Spinal cord (tissue), 9 donors: ENCODE measurements at regions not wholly inside any gene's neighbourhood (a gene's known extent, or its start where the extent isn't known, plus 50 kb on each side); places are given as distances from the start of the nearest gene placed in this dataset.

ENCODE experiments used
- DNase-seq, 6 donors: peaks; one replicate each; pipeline versions ENCODE4 v3.0.0 to v3.0.0-alpha.2; 2013 to 2015; ENCODE audit warnings: low spot score in 6 of 6, low read depth in 4 of 6
- H3K27ac ChIP-seq: one replicate; pipeline ENCODE4 v1.5.1; 2013; ENCODE audit warnings: low read depth, low read length, control low read depth
- H3K27me3 ChIP-seq: one replicate; pipeline ENCODE4 v1.6.1; 2013; ENCODE audit warnings: low read length; ENCODE audit not compliant: control insufficient read depth, insufficient read depth
- H3K36me3 ChIP-seq: one replicate; pipeline ENCODE4 v1.6.1; 2013; ENCODE audit warnings: low read length; ENCODE audit not compliant: control insufficient read depth, insufficient read depth
- H3K4me1 ChIP-seq: one replicate; pipeline ENCODE4 v1.6.1; 2013; ENCODE audit warnings: low read length; ENCODE audit not compliant: control insufficient read depth, insufficient read depth
- H3K4me3 ChIP-seq: one replicate; pipeline ENCODE4 v1.5.1; 2013; ENCODE audit warnings: low read depth, low read length, control low read depth
- H3K9me3 ChIP-seq: one replicate; pipeline ENCODE4 v1.6.1; 2013; ENCODE audit warnings: low read length; ENCODE audit not compliant: control insufficient read depth, insufficient read depth
- WGBS: methylation state at CpG from one replicate; pipeline ENCODE4 v1.1.5; 2013; ENCODE audit warnings: missing lambda C conversion rate; ENCODE audit not compliant: insufficient coverage; 5-methylcytosine and 5-hydroxymethylcytosine counted together
- donor health status: healthy.

- Histone ChIP-seq H3K27ac (no peak overlapping the region), H3K4me3 (no peak overlapping the region), H3K9me3 (no peaks in the 10 kb centered on the region), H3K36me3 (no peaks in the 10 kb centered on the region), H3K4me1 (peaks cover 23% of the 10 kb centered on the region), H3K27me3 (no peaks in the 10 kb centered on the region)
- no peak for DNase-seq
- 93% methylated on average over 4 of the region's 7 CpGs for WGBS
Measured at GRCh38 chr19:30074096-30074495, 132.1 kb downstream of the URI1 start.

GRCh38 chr19:30074741-30075715 lies 133.0 kb downstream of the URI1 start:
- no peaks in the 10 kb centered on the region for H3K9me3 ChIP-seq
- no peak overlapping the region for H3K4me3 ChIP-seq
- H3K4me1 ChIP-seq: peaks cover 22% of the 10 kb centered on the region
- WGBS: 89% methylated on average over 6 of the region's 12 CpGs
- no peak for DNase-seq
- no peak overlapping the region for H3K27ac ChIP-seq
- H3K27me3 ChIP-seq: no peaks in the 10 kb centered on the region
- H3K36me3 ChIP-seq: no peaks in the 10 kb centered on the region

DNA sequence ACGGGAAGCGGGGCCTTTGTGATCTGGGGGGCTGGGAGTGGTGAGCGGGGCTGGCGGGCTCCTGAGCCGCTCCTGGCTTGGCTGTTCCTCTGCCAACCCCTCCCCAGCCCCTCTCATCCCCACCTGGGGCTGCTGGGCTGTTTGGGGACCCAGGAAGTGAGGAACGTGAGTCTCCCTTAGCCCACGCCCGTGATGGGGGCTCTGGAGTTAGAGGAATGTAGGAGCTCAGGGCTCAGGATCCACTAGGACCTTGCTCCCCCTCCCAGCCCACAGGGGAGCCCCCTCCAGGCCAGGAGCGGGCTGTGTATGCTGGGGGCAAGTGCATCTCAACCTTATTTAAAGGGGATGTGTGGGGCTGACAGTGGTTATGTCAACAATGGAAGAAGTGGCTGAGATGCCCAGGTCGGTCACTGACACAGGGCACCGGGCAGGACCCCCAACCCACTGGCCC lies 134.1 kb downstream of the URI1 start:
- no peak for DNase-seq
- Histone ChIP-seq H3K4me3 (no peak overlapping the region), H3K9me3 (no peaks in the 10 kb centered on the region), H3K4me1 (peaks cover 11% of the 10 kb centered on the region), H3K27me3 (no peaks in the 10 kb centered on the region), H3K36me3 (no peaks in the 10 kb centered on the region), H3K27ac (no peak overlapping the region)
- no CpG with 5 or more reads among the region's 11 CpGs for WGBS

DNA sequence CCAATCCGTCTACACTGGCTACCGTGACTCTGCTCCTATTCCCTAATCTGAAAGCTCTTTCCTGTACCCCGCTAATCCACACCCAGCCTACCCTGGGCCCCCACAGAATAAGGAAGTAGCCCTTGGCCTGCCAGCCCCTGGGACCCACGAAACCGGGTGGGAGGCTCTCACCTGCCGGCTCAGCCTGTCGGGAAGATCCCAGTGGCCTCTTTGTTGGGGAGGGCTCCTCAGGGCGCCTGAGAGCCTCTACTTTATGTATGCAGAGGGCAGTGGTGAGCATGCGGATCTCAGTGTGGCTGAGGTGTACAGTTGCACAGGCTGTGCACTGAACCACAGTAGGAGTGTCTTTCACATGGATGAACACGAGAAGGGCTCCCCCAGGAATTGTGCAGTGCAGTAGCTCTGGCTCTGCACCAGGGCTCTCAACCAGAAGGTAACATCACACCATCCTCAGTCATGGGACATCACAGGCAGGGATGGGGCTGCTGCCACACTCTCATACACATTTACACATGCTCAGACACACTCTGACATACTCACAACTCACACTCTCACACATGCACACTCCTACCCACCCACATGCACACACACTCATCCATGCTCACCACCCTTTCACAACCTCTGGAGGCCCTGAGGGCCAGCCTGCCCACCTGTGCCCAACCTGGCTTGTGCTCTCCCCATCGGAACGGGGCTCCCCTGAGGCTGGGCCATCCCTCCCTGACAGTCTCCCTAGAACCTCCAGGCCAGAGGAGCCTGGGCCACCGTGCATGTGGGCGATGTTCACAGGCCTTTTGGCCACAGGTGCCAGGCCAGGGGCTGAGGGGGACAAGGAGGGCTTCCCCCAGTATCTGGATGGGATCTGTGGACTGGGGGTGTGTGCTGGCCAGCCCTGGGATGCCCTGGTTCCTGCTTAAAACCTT lies 135.0 kb downstream of the URI1 start:
- no peak overlapping the region for H3K4me3 ChIP-seq
- no peaks in the 10 kb centered on the region for H3K36me3 ChIP-seq
- peaks cover 2% of the 10 kb centered on the region for H3K4me1 ChIP-seq
- H3K27me3 ChIP-seq: no peaks in the 10 kb centered on the region
- H3K9me3 ChIP-seq: no peaks in the 10 kb centered on the region
- WGBS: 85% methylated on average over 13 of the region's 14 CpGs
- no peak for DNase-seq
- no peak overlapping the region for H3K27ac ChIP-seq

GRCh38 chr19:30077851-30078355 lies 135.9 kb downstream of the URI1 start:
- H3K9me3 ChIP-seq: no peaks in the 10 kb centered on the region
- no peak for DNase-seq
- 84% methylated on average over 5 of the region's 10 CpGs for WGBS
- H3K27ac ChIP-seq: no peak overlapping the region
- no peaks in the 10 kb centered on the region for H3K27me3 ChIP-seq
- H3K36me3 ChIP-seq: no peaks in the 10 kb centered on the region
- no peak overlapping the region for H3K4me3 ChIP-seq
- H3K4me1 ChIP-seq: no peaks in the 10 kb centered on the region

GRCh38 chr19:30078381-30078910 lies 136.4 kb downstream of the URI1 start:
- no peaks in the 10 kb centered on the region for H3K36me3 ChIP-seq
- no peak for DNase-seq
- H3K4me1 ChIP-seq: no peaks in the 10 kb centered on the region
- WGBS: 93% methylated on average over 2 of the region's 5 CpGs
- no peaks in the 10 kb centered on the region for H3K9me3 ChIP-seq
- no peak overlapping the region for H3K27ac ChIP-seq
- H3K27me3 ChIP-seq: no peaks in the 10 kb centered on the region
- H3K4me3 ChIP-seq: no peak overlapping the region

DNA sequence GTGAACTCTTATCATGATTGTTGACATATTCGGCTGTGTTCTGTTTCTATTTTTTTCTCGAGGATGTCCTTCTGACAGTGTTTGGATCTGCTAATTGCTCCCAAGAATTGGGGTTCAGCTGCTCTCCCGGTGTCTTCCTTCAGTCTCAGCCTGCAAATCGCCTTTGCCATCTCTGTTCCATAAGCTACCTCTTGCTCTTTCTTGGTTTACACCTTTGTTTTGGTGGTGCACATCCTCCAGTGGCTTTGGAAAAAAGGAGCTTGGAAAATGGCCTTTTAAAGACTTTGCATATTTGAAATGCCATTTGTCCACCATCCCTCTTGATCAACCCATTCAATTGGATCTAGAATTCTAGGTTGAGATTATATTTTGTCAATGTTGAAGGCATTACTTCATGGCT lies 137.2 kb downstream of the URI1 start:
- Histone ChIP-seq H3K36me3 (no peaks in the 10 kb centered on the region), H3K4me1 (no peaks in the 10 kb centered on the region), H3K4me3 (no peak overlapping the region), H3K9me3 (no peaks in the 10 kb centered on the region), H3K27me3 (no peaks in the 10 kb centered on the region), H3K27ac (no peak overlapping the region)
- 94% methylated on average over 4 of the region's 4 CpGs for WGBS
- no peak for DNase-seq

GRCh38 chr19:30082168-30082567 lies 140.1 kb downstream of the URI1 start:
- WGBS: 79% methylated on average over 5 of the region's 6 CpGs
- no peak for DNase-seq
- H3K27ac ChIP-seq: no peak overlapping the region

DNA sequence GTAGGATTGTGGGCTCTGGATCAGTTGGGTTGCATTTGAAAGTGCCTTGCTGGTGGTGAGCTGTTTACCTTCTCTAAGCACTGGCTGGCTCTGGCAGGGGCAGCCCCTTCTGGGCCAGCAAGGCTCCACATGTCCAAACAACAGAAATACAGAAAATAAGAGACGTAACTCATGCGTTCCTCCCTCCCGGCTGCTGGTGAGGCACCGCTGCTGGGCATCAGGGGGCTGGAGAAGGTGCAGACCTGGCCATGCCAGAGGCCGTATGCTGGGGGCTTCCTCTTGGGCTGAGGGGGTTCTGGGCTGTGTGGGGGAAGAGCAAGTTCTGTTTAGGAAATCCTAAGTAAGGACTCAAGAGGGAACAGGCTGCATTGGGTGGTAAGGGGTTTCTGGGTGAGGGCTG lies 140.6 kb downstream of the URI1 start:
- DNase-seq: no peak
- WGBS: 89% methylated on average over 5 of the region's 5 CpGs

More at GRCh38 chr19:30082168-30082567, 140.1 kb downstream of the URI1 start:
- H3K36me3 ChIP-seq: no peaks in the 10 kb centered on the region
- H3K27me3 ChIP-seq: no peaks in the 10 kb centered on the region
- no peak overlapping the region for H3K4me3 ChIP-seq
- peaks cover 8% of the 10 kb centered on the region for H3K4me1 ChIP-seq
- H3K9me3 ChIP-seq: no peaks in the 10 kb centered on the region

More for the DNA sequence above, 140.6 kb downstream of the URI1 start:
- no peaks in the 10 kb centered on the region for H3K27me3 ChIP-seq
- no peaks in the 10 kb centered on the region for H3K36me3 ChIP-seq
- H3K4me3 ChIP-seq: no peak overlapping the region
- no peak overlapping the region for H3K27ac ChIP-seq
- H3K9me3 ChIP-seq: no peaks in the 10 kb centered on the region
- H3K4me1 ChIP-seq: peaks cover 8% of the 10 kb centered on the region
